Urothelium cell line (cell line): ENCODE measurements at regions not wholly inside any gene's neighbourhood (a gene's known extent, or its start where the extent isn't known, plus 50 kb on each side); places are given as distances from the start of the nearest gene placed in this dataset.
A peak's percentile ranks its signal among the peaks of the same experiment; 100 is the strongest.

Experiments
- DNase-seq: peaks from one replicate; pipeline ENCODE4 v3.0.0; 2011; ENCODE audit warnings: low spot score, mixed read lengths
- FAIRE-seq: peaks from 2 replicates; lab custom pipeline; 2011; peaks lifted over from hg19 to GRCh38; lab: Jason Lieb, UNC

DNA sequence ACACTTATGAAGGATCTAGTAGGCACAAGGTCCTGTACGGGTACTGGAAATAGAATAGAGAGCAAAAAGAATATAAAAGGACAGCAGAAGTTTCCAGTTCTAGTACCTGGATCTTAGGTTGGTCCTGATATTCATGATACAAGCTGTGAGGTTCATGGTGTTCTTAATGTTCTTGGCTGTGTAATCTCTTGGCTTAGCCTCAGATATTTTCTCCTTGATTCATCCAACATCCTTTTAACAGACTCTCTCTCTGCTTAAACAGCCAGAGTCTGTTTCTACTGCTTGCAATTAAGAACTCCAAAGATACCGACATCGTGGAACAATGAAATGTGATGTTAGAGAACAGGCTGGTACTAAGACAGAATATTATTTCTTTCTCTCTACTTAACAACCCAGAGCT, 49.9 kb downstream of the CNTN3 start:
- FAIRE-seq = no peak
- DNase-seq = no peak

DNA sequence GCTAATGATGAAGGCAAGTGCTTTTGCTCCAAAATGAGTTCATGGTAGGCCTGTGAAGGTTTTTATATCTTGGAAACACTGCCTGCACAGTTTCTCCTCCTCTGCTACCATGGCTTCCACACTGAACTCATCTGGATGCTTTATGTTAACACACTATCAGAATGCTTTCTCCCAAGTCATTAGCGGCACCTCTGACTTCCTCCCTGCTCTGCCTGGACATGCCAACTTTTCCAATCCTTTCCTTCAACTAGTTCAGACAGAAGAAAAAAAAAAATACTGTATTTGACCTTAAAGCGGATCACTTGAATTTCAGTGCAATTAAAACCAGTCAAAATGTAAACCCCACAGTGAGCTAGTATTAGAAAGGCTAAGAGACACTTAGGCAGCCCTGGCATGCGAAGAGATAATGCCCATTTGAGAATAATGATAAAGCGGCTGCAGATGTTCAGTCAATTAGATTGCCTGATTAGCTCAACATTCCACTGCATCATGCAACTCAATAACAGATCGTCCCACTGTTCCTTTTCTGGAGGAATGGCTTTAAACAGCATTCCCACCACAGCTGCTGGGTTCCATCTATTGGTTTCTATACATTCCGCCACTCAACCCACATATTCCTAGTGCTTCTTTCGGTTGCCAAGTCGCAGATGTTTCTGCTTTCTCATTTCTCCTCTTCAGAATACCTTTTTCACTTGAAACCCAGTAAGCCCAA, 51.7 kb downstream of the CNTN3 start:
- DNase-seq (no peak), FAIRE-seq (no peak)

DNA sequence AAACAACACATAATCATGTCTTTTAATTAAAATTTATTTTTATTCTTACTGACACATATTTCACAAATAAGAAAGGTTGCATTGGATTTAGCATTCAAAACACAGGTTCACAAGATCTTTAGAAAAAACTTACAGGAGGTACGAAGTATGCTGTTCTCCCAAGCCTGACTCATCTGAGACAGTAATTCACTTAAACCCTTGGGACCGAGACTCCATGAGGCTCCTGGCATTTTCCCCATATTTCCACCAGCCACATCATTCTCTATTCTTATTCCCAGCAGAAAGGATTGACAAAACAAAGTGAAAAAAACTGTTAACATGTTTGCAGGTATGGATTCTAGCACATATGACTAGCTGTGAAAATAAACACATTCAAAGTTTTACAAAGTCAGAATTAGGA, 52.6 kb downstream of the CNTN3 start:
- DNase-seq = no peak
- FAIRE-seq = no peak

DNA sequence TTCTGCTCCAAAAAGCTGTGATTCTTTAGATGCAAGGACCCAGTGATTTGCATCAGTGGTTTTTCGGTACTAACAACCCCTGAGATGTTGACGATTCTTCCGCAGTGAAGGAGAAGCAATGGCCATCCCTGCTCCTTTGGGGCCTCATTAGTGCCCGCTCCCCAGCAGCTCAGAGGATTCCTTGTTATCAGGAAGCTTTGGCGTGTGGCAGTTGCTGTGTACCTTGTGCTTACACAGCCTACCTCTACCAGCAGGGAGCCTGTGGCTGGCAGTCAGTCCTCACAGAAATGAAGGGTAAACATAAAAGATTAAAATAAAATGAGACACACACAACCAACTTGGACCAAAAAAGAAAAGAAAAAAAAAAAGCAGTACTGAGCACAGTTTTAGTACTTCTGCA, 55.2 kb downstream of the CNTN3 start:
- no peak for FAIRE-seq
- DNase-seq = no peak

DNA sequence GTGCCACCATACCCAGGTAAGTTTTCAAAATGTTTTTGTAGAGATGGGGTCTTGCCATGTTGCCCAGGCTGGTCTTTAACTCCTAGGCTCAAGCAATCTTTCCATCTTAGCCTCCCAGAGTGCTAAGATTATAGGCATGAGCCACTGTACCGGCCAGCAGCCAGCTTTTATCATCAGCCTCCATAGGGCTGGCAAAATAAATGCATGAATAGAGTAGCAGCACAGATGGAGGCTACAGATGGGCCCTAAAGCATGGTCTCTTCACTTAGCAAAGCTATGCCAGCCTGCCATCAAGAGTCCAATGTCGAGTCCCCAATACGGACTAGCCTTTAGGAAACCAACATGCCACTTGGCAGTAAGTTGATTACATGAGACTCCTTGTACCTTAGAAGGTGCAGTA, 63.8 kb downstream of the CNTN3 start:
- no peak for FAIRE-seq
- no peak for DNase-seq

DNA sequence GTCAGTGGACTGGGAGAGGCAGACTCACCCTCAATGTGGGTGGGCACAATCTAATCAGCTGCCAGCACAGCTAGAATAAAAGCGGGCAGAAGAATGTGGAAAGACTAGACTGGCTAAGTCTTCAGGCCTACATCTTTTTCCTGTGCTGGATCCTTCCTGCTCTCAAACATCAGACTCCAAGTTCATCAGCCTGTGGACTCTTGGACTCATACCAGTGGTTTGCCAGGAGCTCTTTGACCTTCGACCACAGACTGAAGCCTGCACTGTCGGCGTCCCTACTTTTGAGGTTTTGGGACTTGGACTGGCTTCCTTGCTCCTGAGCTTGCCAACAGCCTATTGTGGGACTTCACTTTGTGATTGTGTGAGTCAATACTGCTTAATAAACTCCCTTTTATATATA, 68.0 kb downstream of the CNTN3 start:
- DNase-seq (no peak), FAIRE-seq (no peak)

DNA sequence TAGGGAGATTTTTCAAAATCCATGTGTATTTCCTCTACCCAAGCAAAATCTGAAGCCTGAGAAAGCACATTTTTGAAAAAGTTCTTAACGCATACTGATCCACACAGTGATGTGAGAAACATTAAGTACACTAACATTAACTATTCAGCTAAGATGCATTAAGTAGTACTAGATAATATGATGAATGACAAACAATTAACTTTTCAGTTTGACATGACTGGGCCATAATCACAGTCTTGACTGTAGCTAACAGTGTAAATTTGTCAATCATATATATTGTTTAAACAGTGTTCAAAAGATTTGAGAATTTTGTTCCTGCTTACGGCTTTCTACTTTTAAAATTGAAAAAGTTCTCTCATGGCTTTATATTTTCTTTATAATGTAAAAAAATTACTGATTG, 72.0 kb downstream of the CNTN3 start:
- DNase-seq = no peak
- FAIRE-seq = no peak

DNA sequence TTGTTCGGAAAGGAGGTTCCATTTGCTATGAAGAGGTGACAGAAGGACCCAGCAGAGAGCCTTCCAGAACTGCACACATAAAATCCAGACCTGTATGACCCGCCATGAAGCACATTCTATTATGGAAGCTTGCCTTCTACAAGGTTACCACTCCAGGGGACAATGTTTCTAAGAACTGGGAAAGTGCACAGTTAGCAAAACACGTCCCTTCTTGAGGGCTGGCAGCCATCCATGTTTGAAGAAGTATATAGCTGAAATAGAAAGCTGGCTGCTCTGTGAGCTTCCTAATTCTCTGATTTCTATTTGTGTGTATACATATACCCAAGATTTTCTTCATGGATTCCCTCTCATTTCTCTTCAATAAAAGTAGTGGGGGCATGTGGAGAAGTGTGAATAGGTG, 74.6 kb downstream of the CNTN3 start:
- FAIRE-seq (no peak), DNase-seq (no peak)

DNA sequence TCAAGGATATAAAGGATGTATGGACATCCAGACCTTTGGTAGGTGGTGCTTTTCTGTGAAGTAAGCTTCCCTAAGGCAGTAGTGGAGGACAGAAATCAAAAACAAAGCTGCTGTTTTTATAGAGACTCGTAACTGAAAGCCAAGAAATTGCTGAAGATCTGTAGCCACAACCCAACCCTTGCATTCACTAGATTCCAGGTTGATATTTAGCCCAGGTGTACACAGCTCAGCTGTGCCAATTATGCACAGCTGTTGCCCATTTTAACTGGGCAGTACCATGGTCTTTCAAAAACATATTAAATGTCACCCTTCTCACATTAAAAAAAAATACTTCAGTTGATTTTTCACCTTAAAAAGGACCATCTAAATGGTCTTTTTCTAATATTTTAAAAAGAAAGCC, 75.8 kb downstream of the CNTN3 start:
- FAIRE-seq (no peak), DNase-seq (no peak)

DNA sequence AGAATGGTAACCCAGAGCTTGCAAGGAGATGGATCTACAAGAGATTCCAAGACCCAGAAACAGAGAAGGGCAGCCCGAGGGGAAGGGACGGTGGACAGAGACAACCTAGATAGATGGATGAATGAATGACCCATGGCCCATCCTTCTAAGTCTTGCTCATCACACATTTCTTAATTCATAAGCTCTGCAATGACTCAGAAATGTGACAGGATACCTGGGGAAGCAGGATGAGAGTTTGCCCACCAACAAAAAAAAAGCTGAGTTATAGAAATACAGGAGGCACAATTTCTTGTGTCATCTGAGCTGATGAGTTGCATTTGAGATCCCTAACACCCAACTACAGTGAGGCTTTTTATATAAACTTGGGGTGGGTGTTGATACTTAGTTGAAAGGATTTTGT, 76.6 kb downstream of the CNTN3 start:
- no peak for DNase-seq
- no peak for FAIRE-seq

DNA sequence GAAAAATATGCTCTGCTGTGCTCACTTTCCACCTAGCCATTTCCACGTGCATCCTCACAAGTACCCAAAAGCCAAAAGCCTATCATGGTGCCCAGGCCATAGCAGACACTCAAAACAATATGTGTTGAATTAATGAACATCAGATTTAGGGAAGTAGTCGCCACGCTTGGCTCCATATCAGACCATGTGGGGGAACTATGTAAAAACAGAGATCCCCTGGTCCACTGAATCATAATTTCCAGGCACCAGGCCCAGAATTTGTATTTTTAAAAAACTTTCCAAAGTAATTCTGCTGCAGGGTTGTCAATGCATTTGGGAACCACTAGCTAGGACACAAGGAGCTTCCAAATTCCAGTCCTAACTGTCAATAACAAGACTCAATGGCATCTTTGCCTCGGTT, 77.3 kb downstream of the CNTN3 start:
- DNase-seq (no peak), FAIRE-seq (no peak)

DNA sequence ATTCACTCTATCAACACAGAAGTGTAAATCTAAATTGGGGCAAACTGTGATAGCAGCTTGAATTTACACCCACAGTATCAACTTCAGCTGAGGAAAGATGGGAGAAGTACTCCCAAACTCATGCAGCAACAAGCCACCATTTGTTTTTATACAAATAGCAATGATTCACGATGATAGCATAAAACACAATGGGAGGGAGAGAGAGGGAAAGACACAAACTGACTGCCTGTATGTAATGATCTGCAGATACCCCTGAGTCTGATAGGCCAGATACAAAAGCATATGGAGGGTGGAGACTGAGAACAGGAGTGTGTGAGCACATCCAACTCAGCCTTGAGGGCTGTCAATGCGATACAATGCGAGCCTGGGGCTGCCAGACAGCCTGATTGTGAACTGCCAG, 79.2 kb downstream of the CNTN3 start:
- FAIRE-seq = no peak
- no peak for DNase-seq

DNA sequence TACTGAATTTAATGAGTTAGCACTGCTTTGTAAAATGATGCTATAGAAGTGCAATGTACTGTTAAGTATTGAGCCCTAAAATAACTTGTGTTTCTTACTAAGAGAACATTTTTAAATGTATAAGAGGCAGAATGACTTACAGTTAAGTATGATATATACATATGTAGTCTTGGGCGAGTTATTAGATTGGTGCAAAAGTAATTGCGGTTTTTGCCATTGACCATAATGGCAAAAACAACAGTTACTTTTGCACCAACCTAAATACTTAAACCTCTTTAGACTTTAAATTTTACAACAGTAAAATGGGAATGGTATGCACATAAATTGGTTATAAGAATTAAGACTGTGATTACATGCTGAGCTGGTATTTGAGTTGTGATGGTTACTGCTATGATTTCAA, 79.8 kb downstream of the CNTN3 start:
- no peak for FAIRE-seq
- DNase-seq = no peak

DNA sequence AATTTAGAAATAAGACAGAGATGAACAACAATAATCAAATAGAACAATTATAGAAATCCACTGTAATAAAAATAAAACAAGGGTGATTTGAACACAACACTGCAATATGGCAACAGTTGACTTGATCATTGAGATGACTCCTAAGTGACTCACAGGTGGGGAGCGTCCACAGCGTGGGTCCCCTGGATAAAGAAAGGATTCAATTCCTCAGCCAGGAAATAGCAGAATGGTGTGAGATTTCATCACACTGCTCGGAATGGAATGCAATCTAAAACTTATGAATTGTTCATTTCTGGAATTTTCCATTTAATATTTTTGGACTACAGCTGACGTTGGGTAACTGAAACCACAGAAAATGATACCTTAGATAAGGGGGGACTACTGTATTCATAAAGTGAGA, 82.0 kb downstream of the CNTN3 start:
- DNase-seq (peak; percentile 49), FAIRE-seq (no peak)

DNA sequence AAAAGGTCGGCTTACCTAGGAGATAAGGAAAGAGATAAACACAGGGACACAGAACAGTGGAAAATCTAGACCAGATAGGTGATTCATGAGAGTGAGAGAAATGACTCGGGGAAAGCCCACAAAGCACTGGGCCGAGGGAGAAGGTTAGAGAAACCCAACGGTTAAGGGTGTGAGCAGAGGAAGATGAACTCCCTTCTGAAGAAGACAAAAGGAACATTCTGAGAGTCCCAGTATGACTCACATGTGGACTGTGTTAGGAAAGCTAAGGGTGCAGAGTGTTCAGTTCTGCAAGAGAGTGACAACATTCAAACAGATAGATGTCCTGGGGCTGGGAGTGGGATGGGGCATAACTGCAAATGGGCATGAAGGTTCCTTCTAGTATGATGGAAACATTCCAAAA, 83.0 kb downstream of the CNTN3 start:
- FAIRE-seq = no peak
- peak; percentile 21 for DNase-seq

DNA sequence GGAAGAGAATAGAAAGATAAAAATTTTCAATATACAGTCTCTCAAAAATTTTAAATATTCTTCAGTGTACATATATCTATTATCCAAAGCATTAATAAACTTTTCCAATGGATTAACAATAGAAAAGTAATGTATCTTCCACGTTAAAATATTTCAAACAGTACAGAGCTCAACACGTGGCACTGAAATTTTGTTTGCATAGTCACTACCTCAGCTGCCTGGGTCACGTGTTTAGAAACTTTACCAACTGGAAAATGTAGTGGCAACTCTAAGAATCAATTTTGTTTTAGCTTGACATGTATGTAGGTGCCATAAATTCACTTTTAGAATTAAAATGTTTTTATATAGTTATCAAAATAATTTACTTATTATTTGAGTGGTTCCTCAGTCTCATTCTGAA, 85.3 kb downstream of the CNTN3 start:
- FAIRE-seq (no peak), DNase-seq (no peak)

DNA sequence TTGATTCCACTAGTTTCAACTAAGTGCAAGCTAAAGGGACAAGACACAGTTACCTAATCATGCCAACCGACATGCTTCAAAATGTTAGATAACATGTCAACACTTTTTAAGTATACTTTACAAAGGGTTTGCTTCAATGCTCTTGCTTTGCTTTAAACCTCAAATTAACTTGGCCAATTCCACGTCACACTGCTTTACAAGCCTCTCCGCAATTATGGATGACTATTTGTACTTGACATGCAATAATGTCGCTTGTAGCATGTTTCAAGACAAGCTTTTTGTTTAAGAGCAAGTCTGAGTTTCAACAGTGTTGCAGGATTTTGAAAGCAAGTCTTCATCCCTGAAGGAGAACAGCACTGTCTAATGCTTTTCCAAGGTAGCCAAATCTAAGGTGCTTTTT, 86.9 kb downstream of the CNTN3 start:
- no peak for FAIRE-seq
- DNase-seq = no peak

DNA sequence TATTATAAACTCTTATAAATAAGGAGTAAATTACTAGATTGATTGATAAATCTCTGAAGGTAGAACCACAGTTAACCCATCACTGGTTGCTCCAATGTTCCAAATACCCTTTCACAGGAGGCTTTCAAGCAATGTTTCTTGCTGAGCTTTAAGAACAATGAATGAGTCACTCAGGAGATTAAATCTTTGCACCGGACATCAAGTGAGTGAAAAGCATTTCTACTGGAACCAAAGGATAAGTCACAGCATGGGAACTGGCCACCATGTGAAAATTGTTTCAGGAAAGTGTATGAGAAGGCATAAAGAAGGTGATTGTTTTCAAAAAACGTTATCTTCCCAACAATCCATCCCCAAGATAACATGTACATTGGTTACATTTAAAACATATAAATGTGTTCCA, 90.6 kb downstream of the CNTN3 start:
- FAIRE-seq (no peak), DNase-seq (no peak)

DNA sequence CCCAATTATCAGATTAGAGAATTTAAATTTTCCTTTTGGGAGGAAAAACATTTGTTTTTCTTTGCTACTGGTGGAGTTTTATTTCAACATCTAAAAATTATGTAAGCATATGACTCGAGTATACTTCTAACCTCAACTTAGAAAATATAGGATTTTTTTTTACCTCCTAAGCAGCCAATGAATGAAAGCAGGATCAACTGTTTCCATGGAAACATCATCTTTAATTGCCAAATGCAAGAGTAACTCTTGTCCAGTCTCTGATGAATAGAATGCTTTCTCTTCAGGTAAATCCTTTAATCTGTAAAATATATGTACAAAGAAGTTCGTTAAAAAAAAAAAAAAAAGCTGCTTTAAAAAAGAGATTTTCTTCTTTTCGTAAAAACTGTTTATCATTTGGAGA, 93.6 kb downstream of the CNTN3 start:
- DNase-seq = no peak
- no peak for FAIRE-seq

DNA sequence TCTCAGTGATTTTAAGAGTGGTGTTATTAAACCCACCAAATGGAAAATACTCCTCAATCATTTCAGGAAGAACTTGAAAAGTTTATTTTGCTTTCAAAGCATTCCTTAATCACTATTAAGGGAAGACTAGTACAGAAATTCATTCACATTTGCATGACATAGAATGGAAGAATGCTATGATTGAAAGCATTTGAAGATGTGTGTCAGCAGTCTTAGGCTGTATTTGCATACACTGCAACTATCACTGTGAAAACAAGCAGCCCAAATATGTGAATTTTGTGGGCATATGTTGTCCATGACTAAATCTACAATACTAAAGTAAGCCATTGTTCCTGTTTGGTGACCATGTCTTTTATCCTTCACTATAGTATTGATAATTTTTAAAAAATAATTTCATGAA, 95.8 kb downstream of the CNTN3 start:
- DNase-seq (no peak), FAIRE-seq (no peak)

DNA sequence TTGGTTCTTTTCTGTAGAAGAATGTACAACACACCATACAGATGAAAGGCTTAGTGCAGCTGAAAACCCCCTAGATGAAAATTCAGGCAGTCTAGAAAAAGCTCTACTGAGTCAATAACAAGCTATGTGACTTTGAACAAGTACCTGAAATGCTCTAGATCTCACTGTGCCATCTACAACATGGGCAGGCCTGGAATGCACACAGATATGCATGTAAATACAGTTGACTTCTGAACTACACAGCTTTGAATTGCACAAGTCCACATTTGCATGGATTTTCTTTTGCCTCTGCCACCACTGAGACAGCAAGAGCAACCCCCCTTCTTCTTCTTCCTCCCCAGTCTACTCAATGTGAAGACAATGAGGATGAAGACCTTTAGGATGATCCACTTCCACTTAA, 98.4 kb downstream of the CNTN3 start:
- no peak for FAIRE-seq
- DNase-seq = no peak

DNA sequence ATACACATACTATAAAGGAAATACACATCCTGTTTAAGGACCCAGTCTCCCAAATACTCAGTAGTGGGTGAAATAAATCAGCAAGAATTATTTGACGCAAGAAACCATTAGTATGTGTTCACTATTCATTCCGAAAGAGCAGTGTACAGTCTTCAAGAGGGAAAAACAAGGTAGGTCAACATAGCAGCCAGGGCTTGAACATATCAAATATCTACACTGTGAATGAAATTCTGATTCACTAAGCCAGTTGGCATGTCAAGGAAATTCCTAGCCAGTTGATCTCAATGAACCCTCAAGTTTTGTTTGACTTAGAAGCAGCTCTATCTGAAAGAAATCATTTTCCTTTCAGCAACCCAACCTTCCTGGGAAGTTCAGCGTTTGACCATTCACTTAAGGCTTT, 99.0 kb downstream of the CNTN3 start:
- FAIRE-seq (no peak), DNase-seq (no peak)

DNA sequence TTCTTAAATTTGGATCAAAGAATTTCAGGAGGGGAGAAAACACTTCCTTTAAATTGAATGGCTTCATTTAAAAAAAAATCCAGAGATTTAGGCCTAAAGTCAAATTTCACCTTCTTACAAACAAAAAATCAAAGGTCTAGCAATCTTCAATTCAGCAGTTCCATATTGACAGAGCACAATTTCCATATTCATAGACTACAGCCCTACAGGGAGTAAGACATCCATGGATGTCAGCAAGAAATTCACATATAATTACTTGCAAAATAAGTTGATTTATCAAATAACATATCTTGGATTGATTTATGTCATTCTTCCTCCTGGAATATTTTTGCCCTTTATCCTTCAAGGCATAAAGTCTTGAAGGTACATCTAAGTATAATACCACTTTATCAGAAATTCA, 103.4 kb downstream of the CNTN3 start:
- no peak for FAIRE-seq
- DNase-seq = no peak
